NCI-H1105 treated with DMSO at 0.1 percent for 48 hours (cell line): ENCODE measurements at regions not wholly inside any gene's neighbourhood (a gene's known extent, or its start where the extent isn't known, plus 50 kb on each side); places are given as distances from the start of the nearest gene placed in this dataset.
"Not testable (repeated sequence)": the region's sequence is repeated elsewhere in the genome, so short reads cannot be mapped to it uniquely, and the experiment has no call there.

Source experiments
- DNase-seq: peaks from one replicate; lab custom pipeline; 2025; lab: John Stamatoyannopoulos, UW

GRCh38 chr6:12618296-12618695, 98.3 kb upstream of the PHACTR1 start:
- no peak for DNase-seq

DNA sequence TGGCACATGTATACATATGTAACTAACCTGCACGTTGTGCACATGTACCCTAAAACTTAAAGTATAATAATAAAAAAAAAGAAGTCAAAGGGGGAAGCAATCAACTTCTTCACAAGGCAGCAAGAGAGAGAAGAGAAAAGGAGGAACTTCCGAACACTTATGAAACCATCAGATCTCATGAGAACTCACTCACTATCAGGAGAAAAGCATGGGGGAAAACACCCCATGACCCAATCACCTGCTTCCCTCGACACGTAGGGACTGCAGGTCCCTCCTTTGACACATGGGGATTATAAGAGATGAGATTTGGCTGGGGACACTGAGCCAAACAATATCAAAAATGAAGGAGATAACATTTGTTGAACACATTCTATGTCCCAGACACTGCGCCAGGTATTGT, 94.8 kb upstream of the PHACTR1 start:
- no peak for DNase-seq

DNA sequence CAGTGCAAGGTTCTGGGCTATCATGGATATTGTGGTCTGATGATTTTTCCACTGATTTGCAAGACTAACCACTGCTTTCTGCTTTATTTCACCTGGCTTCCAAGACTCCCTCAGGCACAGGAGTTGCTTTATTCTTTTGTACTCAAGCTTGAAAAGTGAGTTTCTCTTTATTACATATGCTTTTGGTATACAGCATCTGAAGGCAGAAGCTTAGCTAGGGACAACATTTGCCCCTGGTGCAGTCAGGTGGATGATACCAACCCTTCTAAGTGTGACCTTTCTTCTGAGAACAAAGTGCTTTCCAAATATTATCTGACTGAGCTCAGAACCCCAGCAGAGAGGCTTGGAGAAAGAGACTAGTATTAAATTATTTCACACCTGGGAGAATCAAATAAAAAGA, 94.0 kb upstream of the PHACTR1 start:
- DNase-seq: no peak

GRCh38 chr6:12624142-12624837, 92.3 kb upstream of the PHACTR1 start:
- DNase-seq: no peak

DNA sequence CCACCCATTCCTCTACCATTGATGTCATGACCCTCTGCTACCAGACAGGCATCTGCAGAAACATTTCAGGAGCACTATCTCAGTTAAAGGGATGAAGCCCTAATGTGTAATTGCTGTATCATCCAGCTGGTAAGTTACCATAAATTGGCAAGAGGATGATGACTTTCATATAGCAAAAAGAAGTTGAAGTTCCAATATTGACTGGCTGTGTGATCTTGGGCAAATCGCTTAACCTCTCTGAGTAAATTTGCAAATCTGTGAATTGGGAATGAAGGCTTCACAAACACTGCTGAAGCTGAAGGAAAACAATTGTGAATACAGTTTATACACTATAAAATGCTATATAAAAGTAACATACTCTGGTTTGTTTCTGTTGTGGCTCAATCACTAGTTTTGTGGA, 89.5 kb upstream of the PHACTR1 start:
- no peak for DNase-seq

DNA sequence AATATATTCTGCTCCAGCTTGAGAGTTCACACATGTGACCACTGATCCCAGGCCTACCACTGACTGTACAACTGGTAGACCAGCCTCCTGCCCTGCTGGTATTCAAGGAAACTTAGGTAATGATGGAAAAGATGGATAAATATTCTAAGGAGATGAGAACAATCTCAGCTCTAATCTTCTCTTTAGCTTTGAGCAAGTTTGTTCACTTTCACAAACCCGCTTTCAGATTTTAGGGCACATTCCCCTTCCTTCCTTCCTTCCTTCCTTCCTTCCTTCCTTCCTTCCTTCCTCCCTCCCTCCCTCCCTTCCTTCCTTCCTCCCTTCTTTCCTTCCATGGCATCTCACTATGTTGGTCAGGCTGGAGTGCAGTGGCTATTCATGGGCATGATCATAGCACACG, 88.2 kb upstream of the PHACTR1 start:
- DNase-seq: no peak

- DNase-seq: not testable (repeated sequence)
Observed at GRCh38 chr6:12633746-12634145, 82.8 kb upstream of the PHACTR1 start.

DNA sequence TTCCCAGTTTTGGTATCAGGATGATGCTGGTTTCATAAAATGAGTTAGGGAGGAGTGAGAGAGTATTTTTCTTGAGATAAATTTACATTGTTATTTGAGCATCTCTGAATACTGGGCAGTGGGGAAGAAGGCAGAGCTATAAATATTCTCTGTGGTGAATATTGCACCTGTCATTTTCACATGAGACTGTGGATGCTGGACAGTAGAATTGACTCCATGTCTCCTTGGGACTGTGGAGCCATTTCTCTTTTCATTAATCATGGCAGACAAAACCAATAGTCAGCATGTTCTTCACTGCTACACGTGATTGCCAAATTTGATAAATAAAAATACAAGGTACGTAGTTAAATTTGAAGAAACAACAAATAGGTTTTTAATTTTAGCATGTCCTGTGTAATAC, 81.2 kb upstream of the PHACTR1 start:
- no peak for DNase-seq

GRCh38 chr6:12635813-12636212, 80.8 kb upstream of the PHACTR1 start:
- DNase-seq: no peak

DNA sequence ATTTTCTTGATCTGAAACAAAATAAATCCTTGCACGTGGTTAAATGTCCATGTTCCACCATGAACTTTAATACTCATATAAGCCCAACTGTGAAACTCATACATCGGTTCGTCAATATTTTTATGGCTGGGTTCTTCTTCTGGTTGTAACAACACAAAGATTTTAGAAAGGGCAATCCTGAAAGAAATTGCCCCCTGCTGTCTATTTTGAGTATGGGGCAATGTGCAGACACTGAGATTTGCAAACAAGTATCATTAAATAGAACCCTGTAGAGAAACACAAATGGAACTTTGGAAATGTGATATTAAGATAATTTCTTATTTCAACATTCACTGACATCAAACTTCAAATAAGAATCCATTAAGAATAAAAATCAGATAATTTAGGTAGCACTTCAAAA, 80.2 kb upstream of the PHACTR1 start:
- no peak for DNase-seq

DNA sequence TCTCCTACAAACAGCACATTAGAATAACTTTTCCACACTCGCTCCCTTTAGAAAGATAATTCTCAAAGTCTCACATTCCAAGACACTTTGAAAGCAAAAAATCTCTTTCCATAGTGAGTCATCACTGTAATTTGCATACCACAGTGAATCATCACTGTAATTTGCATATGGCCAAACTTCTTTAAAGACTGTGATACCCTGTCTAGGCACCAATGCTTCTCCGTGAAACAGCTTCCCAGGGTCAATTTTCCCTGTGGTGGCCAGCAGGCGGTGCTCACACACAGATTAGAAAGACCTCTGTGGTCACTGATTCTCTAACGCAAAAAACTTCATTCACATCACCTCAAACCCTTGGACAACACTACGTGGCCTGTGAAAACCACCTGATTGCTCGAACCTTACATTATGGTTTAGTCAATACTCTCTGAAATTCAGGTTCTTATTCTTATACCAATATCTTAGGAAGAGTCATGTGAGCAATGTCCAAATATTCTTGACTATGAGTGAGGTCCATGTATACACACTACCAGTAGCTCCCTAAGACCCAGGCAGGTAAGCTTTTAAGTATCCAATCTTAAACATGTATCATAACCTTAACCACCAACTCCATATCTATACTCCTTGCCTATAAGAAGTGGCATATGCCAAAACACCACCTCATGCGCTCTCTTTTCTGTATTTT, 78.5 kb upstream of the PHACTR1 start:
- DNase-seq: peak; percentile 51

DNA sequence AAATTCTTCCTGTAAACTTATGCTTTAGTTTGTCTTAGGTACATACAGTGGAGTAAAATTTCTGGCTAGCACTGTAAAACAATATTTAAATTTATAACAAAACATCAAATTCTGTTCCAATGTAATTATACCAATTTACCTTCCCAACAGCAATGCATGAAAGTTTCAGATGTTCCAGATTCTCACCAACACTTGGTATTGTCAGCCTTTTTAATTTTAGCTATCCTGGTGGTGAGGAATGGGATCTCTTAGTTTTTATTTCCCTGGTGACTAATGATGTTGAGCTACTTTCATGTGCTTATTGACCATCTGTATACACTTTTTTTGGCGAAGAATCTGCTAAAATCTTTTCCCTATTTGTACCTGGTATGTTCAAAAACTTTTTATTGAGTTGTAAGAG, 76.1 kb upstream of the PHACTR1 start:
- DNase-seq: no peak

DNA sequence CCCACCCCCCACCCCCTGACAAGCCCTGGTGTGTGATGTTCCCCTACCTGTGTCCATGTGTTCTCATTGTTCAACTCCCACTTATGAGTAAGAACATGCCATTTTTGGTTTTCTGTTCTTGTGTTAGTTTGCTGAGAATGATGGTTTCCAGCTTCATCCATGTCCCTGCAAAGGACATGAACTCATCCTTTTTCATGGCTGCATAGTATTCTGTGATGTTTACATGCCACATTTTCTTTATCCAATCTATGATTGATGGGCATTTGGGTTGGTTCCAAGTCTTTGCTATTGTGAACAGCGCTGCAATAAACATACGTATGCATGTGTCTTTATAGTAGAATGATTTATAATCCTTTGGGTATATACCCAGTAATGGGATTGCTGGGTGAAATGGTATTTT, 74.8 kb upstream of the PHACTR1 start:
- not testable (repeated sequence) for DNase-seq

GRCh38 chr6:12645941-12646340, 70.6 kb upstream of the PHACTR1 start:
- peak; percentile 26 for DNase-seq

GRCh38 chr6:12648171-12648570, 68.4 kb upstream of the PHACTR1 start:
- DNase-seq: no peak

GRCh38 chr6:12649325-12649724, 67.2 kb upstream of the PHACTR1 start:
- DNase-seq: no peak

- no peak for DNase-seq
Observed at GRCh38 chr6:12653486-12653885, 63.1 kb upstream of the PHACTR1 start.

GRCh38 chr6:12654107-12654506, 62.5 kb upstream of the PHACTR1 start:
- DNase-seq: no peak

DNA sequence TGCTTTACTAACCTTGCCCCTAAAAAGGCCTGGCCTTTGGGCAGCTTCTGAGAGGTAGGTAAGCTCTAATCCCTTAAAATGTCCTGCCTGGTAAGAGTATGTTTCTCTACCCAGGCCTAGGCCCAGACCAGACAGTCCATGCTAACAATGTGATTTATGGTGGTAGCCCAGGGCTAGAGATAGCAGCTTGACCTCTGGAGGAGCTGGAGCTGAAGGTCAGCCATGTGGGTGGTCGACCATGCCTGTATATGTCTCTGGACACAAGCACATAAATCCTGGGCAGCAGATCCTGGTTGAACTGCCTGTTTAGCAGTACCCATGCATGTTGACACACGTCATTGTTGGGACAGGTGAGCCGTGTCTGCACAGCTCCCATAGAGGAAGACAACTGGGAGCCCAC, 62.1 kb upstream of the PHACTR1 start:
- DNase-seq: no peak

- no peak for DNase-seq
Observed at GRCh38 chr6:12656906-12657305, 59.7 kb upstream of the PHACTR1 start.

- no peak for DNase-seq
Observed at GRCh38 chr6:12657884-12658283, 58.7 kb upstream of the PHACTR1 start.

DNA sequence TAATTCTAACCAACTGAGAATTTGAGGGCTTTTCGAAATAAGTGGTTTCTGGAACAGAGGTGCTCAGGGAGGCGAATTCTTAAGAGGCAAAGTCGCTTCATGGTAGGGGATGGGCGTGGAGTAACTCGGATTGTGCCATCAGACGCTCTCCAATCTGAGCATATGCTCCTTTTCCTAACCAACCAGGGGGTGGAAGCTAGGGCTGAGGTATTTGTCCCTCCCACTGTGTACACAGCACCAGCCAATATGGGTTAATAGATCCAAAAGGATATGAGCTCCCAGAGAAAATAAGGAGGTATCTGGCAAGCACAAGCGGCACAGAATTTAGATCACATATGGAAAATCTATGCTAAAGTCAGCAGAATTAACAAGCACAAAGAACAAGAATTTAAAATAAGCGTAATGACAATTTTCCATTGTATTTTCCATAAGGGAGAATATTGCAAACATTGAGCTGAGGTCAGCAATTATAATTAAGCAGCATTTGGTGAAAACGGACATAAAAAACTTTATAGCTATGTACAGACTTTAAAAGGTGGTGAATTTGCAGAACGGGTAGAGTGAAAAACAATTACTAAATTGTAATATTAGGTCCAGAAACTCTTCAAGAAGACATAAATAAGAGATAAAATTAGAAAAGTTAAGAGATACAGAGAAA, 55.0 kb upstream of the PHACTR1 start:
- DNase-seq: no peak
